GM21515 (cell line): ENCODE measurements at regions not wholly inside any gene's neighbourhood (a gene's known extent, or its start where the extent isn't known, plus 50 kb on each side); places are given as distances from the start of the nearest gene placed in this dataset.

Experiments
- ATAC-seq: cut with Tn5 transposase; IDR thresholded peaks from one replicate; pipeline ENCODE4 v1.9.1; 2021; ENCODE audit not compliant: unreplicated experiment

- no peak for ATAC-seq
Measured at GRCh38 chr10:71042699-71043098, 154.3 kb upstream of the PCBD1 start.

DNA sequence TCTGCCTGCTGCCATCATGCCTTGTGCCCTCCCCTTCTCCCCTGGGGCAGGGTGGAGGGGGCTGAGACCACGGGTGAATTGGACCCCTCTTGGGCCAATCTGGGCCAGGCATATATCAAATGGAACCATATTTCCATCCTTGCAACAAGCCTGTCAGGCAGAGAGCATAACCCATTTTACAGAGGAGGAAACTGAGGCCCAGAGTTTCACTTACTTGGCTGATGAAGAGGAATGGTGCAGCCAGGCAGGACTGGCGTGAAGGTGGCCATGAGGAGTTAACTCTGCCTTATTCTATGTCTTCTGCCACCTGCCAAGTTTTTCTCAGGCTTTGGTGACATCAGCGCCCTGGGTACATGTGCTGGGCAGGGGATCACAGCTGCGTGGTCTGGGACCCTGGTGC lies 155.5 kb upstream of the PCBD1 start:
- no peak for ATAC-seq

- no peak for ATAC-seq
Measured at GRCh38 chr10:71044720-71045119, 156.4 kb upstream of the PCBD1 start.

- ATAC-seq: no peak
Measured at GRCh38 chr10:71045204-71045809, 156.9 kb upstream of the PCBD1 start.

GRCh38 chr10:71045936-71046335 lies 157.6 kb upstream of the PCBD1 start:
- no peak for ATAC-seq

GRCh38 chr10:71046747-71047146 lies 158.4 kb upstream of the PCBD1 start:
- no peak for ATAC-seq

DNA sequence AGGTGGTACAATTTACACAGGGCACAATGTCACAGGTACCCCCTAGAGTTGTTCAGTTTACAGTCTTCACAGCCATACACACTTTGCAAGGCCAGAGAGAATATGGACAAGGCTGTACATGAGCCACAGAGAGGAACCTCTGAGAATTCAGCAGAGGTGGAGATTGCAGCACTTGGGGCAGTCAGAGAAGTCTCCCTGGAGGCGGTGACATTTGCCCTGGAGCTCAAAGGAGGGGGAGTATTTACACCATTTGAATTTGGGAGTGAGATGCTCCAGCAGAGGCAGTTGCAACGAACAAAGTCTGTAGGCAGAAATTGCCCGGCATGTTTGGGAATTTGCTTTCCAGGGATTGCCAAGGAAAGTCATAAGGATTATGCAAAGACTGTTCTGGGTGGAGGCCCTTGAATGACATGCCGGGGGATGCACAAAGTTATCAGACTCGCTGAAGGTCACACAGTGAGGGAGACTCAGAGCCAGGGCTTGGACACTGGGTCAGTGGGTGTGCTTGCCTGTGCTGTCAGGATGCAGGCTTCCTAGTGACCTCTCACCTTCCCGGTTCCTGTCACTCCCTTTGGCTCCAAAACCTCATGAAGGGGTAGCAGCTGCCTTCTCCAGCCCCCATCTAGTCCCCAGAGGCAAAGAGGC lies 160.7 kb upstream of the PCBD1 start:
- ATAC-seq: no peak

DNA sequence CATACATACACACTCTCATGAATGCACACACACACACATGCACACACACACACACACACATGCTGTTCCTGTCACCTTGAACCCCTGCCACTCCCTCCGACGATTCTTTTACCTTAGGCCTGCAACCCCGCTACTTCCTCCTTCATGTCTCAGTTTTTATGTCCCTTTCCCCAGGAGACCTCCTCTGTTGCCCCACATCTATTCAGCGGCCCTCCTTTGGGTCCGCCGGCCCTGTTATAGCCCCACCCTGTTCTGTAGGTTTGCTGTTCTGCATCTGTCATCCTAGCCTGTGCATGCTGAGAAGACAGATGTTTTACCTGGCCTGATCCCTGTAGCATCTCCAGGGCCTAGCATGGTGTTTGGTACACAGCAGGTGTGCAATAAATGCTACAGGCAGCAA lies 161.6 kb upstream of the PCBD1 start:
- ATAC-seq: no peak

- no peak for ATAC-seq
Measured at GRCh38 chr10:71052076-71052660, 160.2 kb upstream of the UNC5B start.

GRCh38 chr10:71052708-71053107 lies 159.7 kb upstream of the UNC5B start:
- ATAC-seq: no peak

DNA sequence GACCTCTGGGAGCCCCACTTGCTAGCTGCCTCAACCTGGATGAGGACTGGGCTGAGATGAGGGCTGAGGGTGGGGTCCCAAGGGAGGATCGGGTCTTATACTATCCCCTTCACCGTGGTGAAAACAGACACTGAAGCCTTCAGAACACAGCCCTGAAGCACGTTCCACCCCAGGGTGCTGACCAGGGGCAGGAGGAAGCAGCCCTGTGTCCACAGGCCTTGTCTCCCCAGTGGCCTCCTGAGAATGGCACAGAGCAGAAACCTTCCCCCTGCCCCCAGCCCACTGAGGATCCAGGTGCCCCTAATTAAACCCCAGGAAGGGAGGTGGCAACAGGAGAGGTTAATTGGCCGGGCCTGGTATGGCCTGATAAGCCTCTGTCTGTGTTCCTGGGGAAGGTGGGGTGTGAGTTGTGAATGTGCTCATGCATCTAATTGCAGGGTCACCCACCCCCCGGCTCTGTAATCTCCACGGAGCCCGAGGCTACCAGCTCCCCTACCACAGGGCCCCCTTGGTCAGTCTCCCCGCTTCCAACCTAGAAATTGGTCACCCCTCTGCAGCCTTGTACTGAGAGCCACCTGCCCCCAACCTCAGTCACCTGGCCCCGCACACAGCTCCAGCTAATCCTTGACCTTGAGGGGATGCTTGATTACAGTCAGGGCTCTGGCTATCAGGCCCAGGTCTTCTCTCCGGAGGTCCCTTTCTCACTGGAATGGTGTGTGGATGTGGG lies 159.0 kb upstream of the UNC5B start:
- no peak for ATAC-seq

DNA sequence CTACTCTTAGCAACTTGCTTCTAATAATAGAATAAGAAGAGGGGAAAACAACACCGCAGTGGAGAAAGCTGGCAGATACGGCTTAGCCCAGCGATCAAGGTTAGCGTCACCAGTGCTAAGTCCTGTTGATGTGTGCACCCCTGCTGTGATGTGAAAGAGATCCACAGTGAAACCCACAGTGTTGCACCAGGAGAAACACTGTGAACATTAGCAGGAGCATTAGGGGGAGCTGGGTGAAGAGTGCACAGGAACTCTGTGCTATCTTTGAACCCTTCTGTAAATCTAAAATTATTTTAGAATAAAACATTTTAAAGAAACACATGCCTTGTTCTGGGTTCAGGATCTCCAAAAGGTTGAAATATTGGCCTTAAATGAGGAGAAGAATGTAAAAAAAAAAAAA lies 154.1 kb upstream of the UNC5B start:
- no peak for ATAC-seq

DNA sequence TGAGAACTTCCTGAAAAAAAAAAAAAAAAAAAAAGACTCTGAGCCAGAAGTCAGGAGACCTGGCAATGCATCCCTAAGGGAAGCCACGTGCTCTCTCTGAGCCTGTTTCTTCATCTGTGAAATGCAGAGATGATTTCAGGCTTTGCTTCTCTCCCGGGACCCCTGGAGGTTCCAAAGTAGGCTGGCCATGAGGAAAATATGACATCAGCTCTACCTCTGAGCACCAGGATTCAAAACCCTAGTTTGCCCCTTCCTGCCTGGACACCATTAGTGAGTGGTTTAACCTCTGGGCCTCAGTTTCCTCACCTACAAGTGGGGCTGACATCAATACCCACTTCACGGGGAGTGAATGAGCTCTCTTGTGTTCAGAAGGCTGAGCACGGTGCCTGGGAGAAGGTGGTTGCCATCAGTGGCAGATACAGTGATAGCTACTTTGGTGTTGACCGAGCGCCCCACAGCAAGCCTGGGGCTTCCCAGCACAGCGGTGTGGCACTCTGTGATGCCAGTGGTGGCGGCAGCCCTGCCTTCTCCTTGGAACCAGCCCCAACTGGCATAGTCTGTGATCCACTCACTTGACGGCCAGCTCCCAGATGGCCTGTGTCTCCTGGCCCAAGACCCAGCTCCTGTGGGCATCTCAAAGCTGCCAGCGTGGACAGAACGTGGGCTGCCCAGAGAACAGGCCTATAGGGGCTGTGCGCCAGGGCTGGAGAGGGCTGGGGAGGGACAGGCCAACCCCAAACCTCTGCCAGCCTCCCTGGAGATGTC lies 153.1 kb upstream of the UNC5B start:
- no peak for ATAC-seq

DNA sequence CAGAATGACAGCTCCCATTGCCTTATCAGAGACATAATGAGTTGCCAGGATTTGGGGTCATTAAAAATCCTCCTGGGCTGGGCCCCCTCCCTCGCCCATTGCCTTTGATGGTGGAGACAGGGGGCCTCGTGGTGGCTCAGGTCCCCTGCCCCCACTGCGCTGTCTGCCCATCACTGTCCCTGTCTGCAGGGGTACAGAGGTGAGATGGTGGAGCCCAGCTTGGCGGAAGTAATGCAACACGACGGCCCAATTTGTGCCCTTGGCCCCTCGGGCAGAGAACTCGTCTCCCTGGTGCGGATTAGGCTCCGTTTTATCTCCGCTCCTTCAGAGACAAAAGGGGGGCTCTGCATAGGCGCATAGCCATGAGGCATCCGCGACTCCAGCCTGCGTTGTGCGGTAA lies 152.4 kb upstream of the UNC5B start:
- ATAC-seq: no peak

DNA sequence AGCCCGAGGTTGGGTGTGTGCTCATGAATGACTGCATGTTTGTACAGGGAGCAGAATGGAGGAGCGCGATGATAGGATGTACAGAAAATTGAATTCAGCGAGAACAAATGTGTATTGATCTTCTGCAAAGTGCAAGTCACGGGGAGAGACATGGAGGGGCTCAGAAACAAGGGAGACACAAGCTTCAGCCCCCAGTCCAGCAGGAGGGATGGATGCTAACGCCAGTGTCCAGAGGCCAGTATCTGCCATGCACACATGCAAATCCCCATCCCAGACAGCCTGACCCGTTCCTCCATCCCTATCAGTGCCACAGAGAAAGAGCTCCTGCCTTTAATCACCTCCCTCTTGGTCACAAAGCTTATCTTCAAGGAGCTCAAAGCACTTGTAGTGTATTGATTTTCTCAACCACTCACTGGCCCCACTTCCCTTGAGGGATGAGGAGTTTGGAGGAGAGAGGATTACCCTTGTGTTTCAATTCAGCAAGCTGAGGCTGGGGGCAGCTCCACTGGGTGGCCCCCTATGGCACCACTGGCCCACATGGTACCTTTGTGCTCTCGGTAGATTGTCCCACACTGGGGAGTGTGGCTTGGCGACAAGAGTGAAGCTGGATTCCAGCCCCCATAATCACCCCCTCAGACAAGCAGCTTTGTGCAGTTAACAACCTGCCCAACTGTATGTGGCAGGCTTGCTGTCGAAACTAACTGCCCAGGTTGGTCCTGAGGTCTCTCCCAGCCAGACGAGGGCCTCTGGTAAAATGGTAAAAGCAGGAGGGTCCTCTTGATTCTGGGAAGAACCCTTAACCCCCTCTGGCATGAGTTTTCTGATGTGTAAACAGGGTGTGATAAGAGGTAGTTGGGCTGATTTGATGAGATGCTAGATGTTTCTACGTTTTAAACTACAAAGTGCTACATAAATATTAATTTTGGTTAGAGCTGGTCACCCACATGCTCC lies 151.6 kb upstream of the UNC5B start:
- no peak for ATAC-seq

DNA sequence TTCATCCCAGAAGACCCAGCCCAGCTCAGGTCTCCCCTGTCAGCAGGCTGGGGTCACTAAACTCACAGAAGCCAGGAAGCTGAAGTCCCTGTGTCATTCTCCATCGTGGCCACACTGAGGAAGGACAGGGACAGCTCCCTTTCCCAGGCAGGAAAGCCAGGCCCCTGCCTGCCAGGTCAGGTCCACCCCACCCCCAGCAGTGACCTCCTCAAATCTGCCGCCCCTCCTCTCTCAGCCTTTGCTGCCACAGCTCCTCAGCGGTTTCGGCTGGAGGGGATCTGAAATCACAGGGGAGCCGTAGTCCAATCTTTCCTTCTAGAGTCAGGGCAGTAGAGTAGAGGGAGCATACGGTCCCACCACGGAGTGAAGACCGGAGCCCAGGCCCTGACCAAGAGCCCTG lies 150.9 kb upstream of the UNC5B start:
- ATAC-seq: no peak

- ATAC-seq: no peak
Measured at GRCh38 chr10:71062156-71062555, 150.2 kb upstream of the UNC5B start.

DNA sequence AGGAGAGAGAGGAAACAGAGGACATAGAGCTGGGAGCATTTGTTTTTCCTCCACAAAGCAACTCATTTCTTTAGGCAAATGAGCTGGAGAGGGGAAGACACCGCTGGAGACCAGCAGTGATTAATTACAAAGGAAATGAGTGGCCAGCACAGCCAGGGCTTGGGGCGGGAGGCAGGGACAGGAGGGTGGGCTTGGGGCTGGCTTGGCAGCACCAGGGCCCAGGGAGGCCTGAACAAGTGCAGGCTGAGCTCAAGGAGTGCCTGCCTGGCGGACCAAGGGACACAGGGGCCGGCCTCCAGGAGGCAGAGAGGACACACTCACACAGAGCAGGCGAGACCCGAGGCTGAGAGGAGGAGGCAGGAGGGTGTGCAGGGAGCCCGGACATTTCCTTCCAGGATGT lies 149.0 kb upstream of the UNC5B start:
- ATAC-seq: no peak

DNA sequence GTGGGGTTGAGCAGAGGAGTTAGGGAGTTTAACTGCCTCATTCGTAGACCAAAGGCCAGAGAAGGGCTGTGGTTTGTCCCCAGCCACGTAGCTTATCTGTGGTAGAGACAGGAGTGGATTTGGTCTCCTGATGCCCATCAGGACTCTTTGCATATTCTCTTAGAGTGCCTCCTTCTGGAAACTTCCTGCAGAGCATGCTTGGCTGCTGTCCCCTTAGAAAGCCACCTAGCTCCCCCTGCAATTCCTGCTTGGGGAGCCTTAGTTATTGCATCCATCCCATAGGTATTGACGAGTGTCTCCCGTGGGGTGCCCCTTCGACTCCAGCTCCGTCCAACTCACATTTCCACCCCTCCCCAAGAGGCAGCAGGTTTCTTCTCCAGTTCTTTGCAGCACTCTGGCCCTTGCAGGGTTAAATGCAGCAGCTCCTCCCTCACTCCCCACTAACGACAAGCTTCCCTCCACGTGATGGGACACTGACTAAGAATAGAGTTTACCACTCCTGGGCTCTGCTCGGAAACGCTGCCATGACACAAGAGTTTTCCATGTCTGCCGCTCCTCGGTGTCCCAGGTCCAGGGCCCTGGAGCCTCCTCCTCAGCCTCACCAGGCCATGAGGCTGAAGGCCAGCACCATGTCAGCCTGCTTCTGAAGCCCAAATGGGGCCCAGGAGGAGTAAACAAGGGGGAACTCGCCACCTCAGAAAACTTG lies 147.8 kb upstream of the UNC5B start:
- no peak for ATAC-seq

GRCh38 chr10:71065659-71066058 lies 146.7 kb upstream of the UNC5B start:
- ATAC-seq: no peak
